ENCODE measurements at regions not wholly inside any gene's neighbourhood (a gene's known extent, or its start where the extent isn't known, plus 50 kb on each side); places are given as distances from the start of the nearest gene placed in this dataset.

- no peak for DNase-seq
These were observed 92.2 kb downstream of the TEX51 start for GRCh38 chr2:126990605-126991532.

- no peak for DNase-seq
These were observed 95.7 kb downstream of the TEX51 start for GRCh38 chr2:126994340-126994777.

GRCh38 chr2:126995621-126996377 lies 97.1 kb downstream of the TEX51 start:
- no peak for DNase-seq

GRCh38 chr2:126996378-126996699 lies 97.6 kb downstream of the TEX51 start:
- DNase-seq: no peak
